ENCODE measurements at regions not wholly inside any gene's neighbourhood (a gene's known extent, or its start where the extent isn't known, plus 50 kb on each side); places are given as distances from the start of the nearest gene placed in this dataset.

GRCh38 chr5:3794611-3795010, 199.0 kb downstream of the IRX1 start:
- Histone ChIP-seq H3K4me1 (no peaks in the 10 kb centered on the region), H3K27me3 (no peaks in the 10 kb centered on the region), H3K36me3 (no peaks in the 10 kb centered on the region), H3K4me3 (replicated peaks in 1 of 3) (no peak overlapping the region), H3K9me3 (no peaks in the 10 kb centered on the region), H3K27ac (no peak overlapping the region)
- 89 to 96% methylated on average over 1 of the region's 1 CpG for WGBS, 2 donors
- intact Hi-C loops (cut with DNase I): no loop called here
- no peak for DNase-seq
- TF ChIP-seq CTCF (IDR thresholded peaks at IDR 0.05) (no peak), POLR2A (IDR thresholded peaks at IDR 0.05) (no peak)

GRCh38 chr5:3796736-3797135, 201.1 kb downstream of the IRX1 start:
- TF ChIP-seq POLR2A (IDR thresholded peaks at IDR 0.05) (no peak), CTCF (IDR thresholded peaks at IDR 0.05) (no peak)
- 84 to 93% methylated on average over 2 to 3 of the region's 3 CpGs for WGBS, 2 donors
- H3K27ac ChIP-seq: no peak overlapping the region
- H3K27me3 ChIP-seq: no peaks in the 10 kb centered on the region
- intact Hi-C loops (cut with DNase I): no loop called here
- H3K9me3 ChIP-seq: no peaks in the 10 kb centered on the region
- no peaks in the 10 kb centered on the region for H3K36me3 ChIP-seq
- no peak for DNase-seq
- H3K4me3 ChIP-seq (replicated peaks in 1 of 3): no peak overlapping the region
- H3K4me1 ChIP-seq: no peaks in the 10 kb centered on the region

- no peaks in the 10 kb centered on the region for H3K9me3 ChIP-seq
- intact Hi-C loops (cut with DNase I): no loop called here
- no peak overlapping the region for H3K4me3 ChIP-seq (replicated peaks in 1 of 3)
- H3K27me3 ChIP-seq: no peaks in the 10 kb centered on the region
- H3K27ac ChIP-seq: no peak overlapping the region
- WGBS, 2 donors: 82 to 96% methylated on average over 2 of the region's 2 CpGs
- no peaks in the 10 kb centered on the region for H3K4me1 ChIP-seq
- TF ChIP-seq CTCF (IDR thresholded peaks at IDR 0.05) (no peak), POLR2A (IDR thresholded peaks at IDR 0.05) (no peak)
- H3K36me3 ChIP-seq: no peaks in the 10 kb centered on the region
- no peak for DNase-seq
These were observed 206.3 kb downstream of the IRX1 start for GRCh38 chr5:3801967-3802366.

DNA sequence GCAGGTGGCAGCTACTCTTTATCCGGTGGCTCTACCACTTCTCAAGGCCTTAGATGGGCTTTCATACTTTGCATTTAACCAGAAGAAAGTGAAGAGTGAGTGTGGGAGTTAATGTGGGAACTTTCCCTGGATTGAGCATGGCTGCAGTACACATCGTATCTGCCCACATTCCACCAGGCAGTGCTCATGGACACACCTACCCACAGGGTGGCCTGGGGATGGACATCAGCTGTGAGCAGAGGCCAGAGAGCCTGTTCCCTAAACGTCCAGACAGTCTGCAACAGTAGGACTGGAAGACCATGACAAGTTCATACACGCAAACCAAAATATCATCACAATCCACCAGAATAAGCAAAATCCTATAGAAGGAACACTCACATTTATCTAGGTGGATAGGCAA, 213.8 kb downstream of the IRX1 start:
- intact Hi-C loops (cut with DNase I): no loop called here
- H3K27me3 ChIP-seq: no peaks in the 10 kb centered on the region
- no peak for TF ChIP-seq CTCF (IDR thresholded peaks at IDR 0.05)
- H3K36me3 ChIP-seq: no peaks in the 10 kb centered on the region
- no peaks in the 10 kb centered on the region for H3K9me3 ChIP-seq
- no peak for DNase-seq
- H3K4me3 ChIP-seq (replicated peaks in 1 of 3): no peak overlapping the region
- H3K27ac ChIP-seq: no peak overlapping the region
- 85 to 86% methylated on average over 4 of the region's 4 CpGs for WGBS, 2 donors
- no peaks in the 10 kb centered on the region for H3K4me1 ChIP-seq

DNA sequence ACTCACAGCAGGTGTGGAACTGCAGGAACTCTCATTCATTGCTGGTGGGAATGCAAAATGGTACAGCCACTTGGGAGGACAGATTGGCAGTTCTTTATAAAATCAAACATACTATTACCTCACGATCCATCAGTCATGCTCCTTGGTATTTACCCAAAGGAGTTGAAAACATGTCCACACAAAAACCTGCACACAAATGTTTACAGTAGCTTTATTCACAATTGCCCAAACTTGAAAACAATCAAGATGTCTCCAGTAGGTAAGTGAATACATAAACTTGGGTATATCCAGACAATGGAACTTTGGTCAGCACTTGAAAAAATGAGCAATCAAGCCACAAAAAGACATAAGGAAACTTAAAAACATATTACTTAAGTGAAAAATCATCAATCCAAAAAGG, 215.5 kb downstream of the IRX1 start:
- H3K4me1 ChIP-seq: no peaks in the 10 kb centered on the region
- no peak overlapping the region for H3K27ac ChIP-seq
- WGBS, 2 donors: 92 to 94% methylated on average over 1 of the region's 1 CpG
- no peaks in the 10 kb centered on the region for H3K36me3 ChIP-seq
- no peak for DNase-seq
- H3K9me3 ChIP-seq: no peaks in the 10 kb centered on the region
- intact Hi-C loops (cut with DNase I): no loop called here
- no peaks in the 10 kb centered on the region for H3K27me3 ChIP-seq
- no peak for TF ChIP-seq POLR2A (IDR thresholded peaks at IDR 0.05)
- TF ChIP-seq CTCF (IDR thresholded peaks at IDR 0.05): no peak
- H3K4me3 ChIP-seq (replicated peaks in 1 of 3): no peak overlapping the region

Measured in thyroid gland (tissue), 4 donors.